ENCODE measurements at regions not wholly inside any gene's neighbourhood (a gene's known extent, or its start where the extent isn't known, plus 50 kb on each side); places are given as distances from the start of the nearest gene placed in this dataset.
A peak's percentile ranks its signal among the peaks of the same experiment; 100 is the strongest.

- DNase-seq (ENCODE audit: low spot score): no peak
- H3K36me3 Mint-ChIP-seq (ENCODE audit: low read depth, unreplicated experiment): no peaks in the 10 kb centered on the region
- H3K9me3 Mint-ChIP-seq (ENCODE audit: unreplicated experiment): no peaks in the 10 kb centered on the region
- no peaks in the 10 kb centered on the region for H3K27me3 Mint-ChIP-seq (ENCODE audit: unreplicated experiment)
- H3K4me1 Mint-ChIP-seq (ENCODE audit: unreplicated experiment): peaks cover 8% of the 10 kb centered on the region
- TF ChIP-seq, protein P1, sequence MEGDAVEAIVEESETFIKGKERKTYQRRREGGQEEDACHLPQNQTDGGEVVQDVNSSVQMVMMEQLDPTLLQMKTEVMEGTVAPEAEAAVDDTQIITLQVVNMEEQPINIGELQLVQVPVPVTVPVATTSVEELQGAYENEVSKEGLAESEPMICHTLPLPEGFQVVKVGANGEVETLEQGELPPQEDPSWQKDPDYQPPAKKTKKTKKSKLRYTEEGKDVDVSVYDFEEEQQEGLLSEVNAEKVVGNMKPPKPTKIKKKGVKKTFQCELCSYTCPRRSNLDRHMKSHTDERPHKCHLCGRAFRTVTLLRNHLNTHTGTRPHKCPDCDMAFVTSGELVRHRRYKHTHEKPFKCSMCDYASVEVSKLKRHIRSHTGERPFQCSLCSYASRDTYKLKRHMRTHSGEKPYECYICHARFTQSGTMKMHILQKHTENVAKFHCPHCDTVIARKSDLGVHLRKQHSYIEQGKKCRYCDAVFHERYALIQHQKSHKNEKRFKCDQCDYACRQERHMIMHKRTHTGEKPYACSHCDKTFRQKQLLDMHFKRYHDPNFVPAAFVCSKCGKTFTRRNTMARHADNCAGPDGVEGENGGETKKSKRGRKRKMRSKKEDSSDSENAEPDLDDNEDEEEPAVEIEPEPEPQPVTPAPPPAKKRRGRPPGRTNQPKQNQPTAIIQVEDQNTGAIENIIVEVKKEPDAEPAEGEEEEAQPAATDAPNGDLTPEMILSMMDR (IDR thresholded peaks at IDR 0.05; ENCODE audit: unreplicated experiment): no peak
- H3K27ac Mint-ChIP-seq (ENCODE audit: unreplicated experiment): no peak overlapping the region
- no peak overlapping the region for H3K4me3 Mint-ChIP-seq (ENCODE audit: unreplicated experiment)
Measured at GRCh38 chr21:17949421-17949820, 130.3 kb upstream of the C21orf91 start.

GRCh38 chr21:17947531-17947930 lies 128.4 kb upstream of the C21orf91 start:
- DNase-seq (ENCODE audit: low spot score): no peak
- H3K27ac Mint-ChIP-seq (ENCODE audit: unreplicated experiment): no peak overlapping the region
- no peak overlapping the region for H3K4me3 Mint-ChIP-seq (ENCODE audit: unreplicated experiment)
- H3K27me3 Mint-ChIP-seq (ENCODE audit: unreplicated experiment): no peaks in the 10 kb centered on the region
- TF ChIP-seq, protein P1 (IDR thresholded peaks at IDR 0.05; ENCODE audit: unreplicated experiment): no peak
- H3K9me3 Mint-ChIP-seq (ENCODE audit: unreplicated experiment): no peaks in the 10 kb centered on the region
- peaks cover 8% of the 10 kb centered on the region for H3K4me1 Mint-ChIP-seq (ENCODE audit: unreplicated experiment)
- no peaks in the 10 kb centered on the region for H3K36me3 Mint-ChIP-seq (ENCODE audit: low read depth, unreplicated experiment)

GRCh38 chr21:17931080-17931479 lies 111.9 kb upstream of the C21orf91 start:
- H3K27me3 Mint-ChIP-seq (ENCODE audit: unreplicated experiment): peaks cover 4% of the 10 kb centered on the region
- no peaks in the 10 kb centered on the region for H3K36me3 Mint-ChIP-seq (ENCODE audit: low read depth, unreplicated experiment)
- H3K4me1 Mint-ChIP-seq (ENCODE audit: unreplicated experiment): no peaks in the 10 kb centered on the region
- H3K4me3 Mint-ChIP-seq (ENCODE audit: unreplicated experiment): no peak overlapping the region
- no peaks in the 10 kb centered on the region for H3K9me3 Mint-ChIP-seq (ENCODE audit: unreplicated experiment)
- TF ChIP-seq, protein P1 (IDR thresholded peaks at IDR 0.05; ENCODE audit: unreplicated experiment): peak; percentile 60
- DNase-seq (ENCODE audit: low spot score): no peak
- H3K27ac Mint-ChIP-seq (ENCODE audit: unreplicated experiment): no peak overlapping the region

GRCh38 chr21:17930093-17930492 lies 110.9 kb upstream of the C21orf91 start:
- Mint-ChIP-seq H3K4me3 (ENCODE audit: unreplicated experiment) (no peak overlapping the region), H3K4me1 (ENCODE audit: unreplicated experiment) (no peaks in the 10 kb centered on the region), H3K27ac (ENCODE audit: unreplicated experiment) (no peak overlapping the region), H3K27me3 (ENCODE audit: unreplicated experiment) (peaks cover 4% of the 10 kb centered on the region), H3K36me3 (ENCODE audit: low read depth, unreplicated experiment) (no peaks in the 10 kb centered on the region), H3K9me3 (ENCODE audit: unreplicated experiment) (no peaks in the 10 kb centered on the region)
- TF ChIP-seq, protein P1 (IDR thresholded peaks at IDR 0.05; ENCODE audit: unreplicated experiment): no peak
- no peak for DNase-seq (ENCODE audit: low spot score)

DNA sequence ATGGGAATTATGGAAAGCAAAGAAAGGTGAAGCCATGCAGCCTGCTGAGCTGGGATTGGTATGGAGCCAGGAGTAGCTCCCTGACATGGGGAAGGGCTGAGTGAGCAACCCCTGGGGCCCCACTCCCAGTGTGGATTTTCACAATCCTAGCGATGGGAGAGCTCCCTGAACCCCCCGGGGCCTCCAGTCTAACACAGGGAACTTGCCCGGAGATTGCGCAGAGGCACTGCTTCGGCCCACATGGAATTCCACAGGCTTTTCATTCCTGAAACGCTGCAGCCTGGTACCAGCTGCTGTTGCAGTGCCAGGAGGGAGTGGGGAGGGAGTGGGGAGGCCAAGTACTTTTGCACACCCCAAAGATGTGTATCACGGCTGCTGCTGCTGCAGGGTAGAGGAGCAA lies 110.4 kb upstream of the C21orf91 start:
- Mint-ChIP-seq H3K27ac (ENCODE audit: unreplicated experiment) (no peak overlapping the region), H3K27me3 (ENCODE audit: unreplicated experiment) (peaks cover 4% of the 10 kb centered on the region), H3K4me3 (ENCODE audit: unreplicated experiment) (no peak overlapping the region), H3K4me1 (ENCODE audit: unreplicated experiment) (no peaks in the 10 kb centered on the region), H3K9me3 (ENCODE audit: unreplicated experiment) (no peaks in the 10 kb centered on the region), H3K36me3 (ENCODE audit: low read depth, unreplicated experiment) (no peaks in the 10 kb centered on the region)
- TF ChIP-seq, protein P1 (IDR thresholded peaks at IDR 0.05; ENCODE audit: unreplicated experiment): no peak
- DNase-seq (ENCODE audit: low spot score): no peak

All from endothelial cell (in vitro differentiated cells).